OCI-LY7 (cell line): ENCODE measurements at regions not wholly inside any gene's neighbourhood (a gene's known extent, or its start where the extent isn't known, plus 50 kb on each side); places are given as distances from the start of the nearest gene placed in this dataset.

ENCODE experiments used
- BruUV-seq: library from RNA; stranded (reverse); fragments of 400-500 nt; replicated peaks from 2 replicates; lab custom pipeline; 2021; lab: Mats Ljungman, UMichigan
- CTCF ChIA-PET: fragments of 300-600 bp; sonication (Branson Sonifier 250); formaldehyde crosslinking; loops from one replicate; lab custom pipeline; 2022; ENCODE audit warnings: antibody characterized with exemption; ENCODE audit not compliant: unreplicated experiment; lab: Charles Lee
- POLR2A ChIA-PET: fragments of 300-600 bp; sonication (Branson Sonifier 250); formaldehyde crosslinking; loops from one replicate; lab custom pipeline; 2022; ENCODE audit warnings: antibody characterized with exemption; lab: Charles Lee
- DNase-seq: peaks from one replicate; pipeline ENCODE4 v3.0.0-alpha.2; 2015; ENCODE audit warnings: low spot score
- H2AFZ ChIP-seq: fragments of 200-600 bp; sonication (generic), shearing (Covaris generic); 2 replicates; pipeline ENCODE4 v1.6.1; 2014; ENCODE audit warnings: mild to moderate bottlenecking, antibody characterized with exemption, low read length, moderate library complexity
- H3K27ac ChIP-seq: fragments of 200-600 bp; sonication (generic); 2 replicates; pipeline ENCODE4 v1.5.1; 2014; ENCODE audit warnings: mixed run types, low read depth, mild to moderate bottlenecking, moderate library complexity, low read length, inconsistent platforms; ENCODE audit not compliant: poor library complexity, severe bottlenecking
- H3K36me3 ChIP-seq: fragments of 200-600 bp; sonication (generic); 2 replicates; pipeline ENCODE4 v1.6.1; 2014; ENCODE audit warnings: mild to moderate bottlenecking, antibody characterized with exemption, low read length, moderate library complexity, mixed read lengths; ENCODE audit not compliant: insufficient read depth
- H3K4me1 ChIP-seq: fragments of 200-600 bp; sonication (generic); 2 replicates; pipeline ENCODE4 v1.5.1; 2014; ENCODE audit warnings: mild to moderate bottlenecking, low read length; ENCODE audit not compliant: insufficient read depth, poor library complexity, severe bottlenecking
- H3K4me2 ChIP-seq: fragments of 200-600 bp; sonication (generic); 2 replicates; pipeline ENCODE4 v1.6.1; 2014; ENCODE audit warnings: mild to moderate bottlenecking, low read length
- H3K4me3 ChIP-seq: fragments of 200-600 bp; sonication (generic); 2 replicates; pipeline ENCODE4 v1.5.1; 2014; ENCODE audit warnings: mild to moderate bottlenecking, low read depth, low read length; ENCODE audit not compliant: poor library complexity, severe bottlenecking
- H3K79me2 ChIP-seq: fragments of 200-600 bp; sonication (generic); 2 replicates; pipeline ENCODE4 v1.6.1; 2016; ENCODE audit warnings: low read depth, mild to moderate bottlenecking, low read length, moderate library complexity, mixed read lengths; ENCODE audit not compliant: insufficient read depth
- H3K9me2 ChIP-seq: fragments of 200-600 bp; sonication (generic); 2 replicates; pipeline ENCODE4 v1.6.1; 2016; ENCODE audit warnings: mild to moderate bottlenecking, low read length, mixed read lengths; ENCODE audit not compliant: insufficient read depth
- H3K9me3 ChIP-seq: fragments of 200-600 bp; sonication (generic); 2 replicates; pipeline ENCODE4 v1.6.1; 2014; ENCODE audit warnings: mild to moderate bottlenecking, mixed run types, low read length, mixed read lengths
- H4K20me1 ChIP-seq: fragments of 200-600 bp; sonication (generic); 2 replicates; pipeline ENCODE4 v1.6.1; 2014; ENCODE audit warnings: mild to moderate bottlenecking, antibody characterized with exemption, low read length, moderate library complexity, mixed read lengths; ENCODE audit not compliant: insufficient read depth
- EZH2phosphoT487 ChIP-seq: fragments of 200-600 bp; sonication (generic); IDR thresholded peaks from 2 replicates; pipeline ENCODE4 v1.6.1; 2018; ENCODE audit warnings: low read depth, borderline replicate concordance, mild to moderate bottlenecking, mixed run types, antibody characterized with exemption, low read length, moderate library complexity, mixed read lengths
- intact Hi-C: fragments of 100-400 bp; cut with micrococcal nuclease; formaldehyde crosslinking; loops from one replicate; pipeline ENCODE4 v1.10.0; 2022; ENCODE audit not compliant: unreplicated experiment
- TF ChIP-seq, protein P1 (sequence below): fragments of 200-600 bp; sonication (generic); conservative IDR thresholded peaks from 2 replicates; pipeline ENCODE4 v1.5.1; 2014; ENCODE audit warnings: mild to moderate bottlenecking, antibody characterized with exemption, low read length, moderate library complexity, mixed read lengths

- intact Hi-C loops = no loop called here
- TF ChIP-seq EZH2phosphoT487 = no peak
- TF ChIP-seq, protein P1, sequence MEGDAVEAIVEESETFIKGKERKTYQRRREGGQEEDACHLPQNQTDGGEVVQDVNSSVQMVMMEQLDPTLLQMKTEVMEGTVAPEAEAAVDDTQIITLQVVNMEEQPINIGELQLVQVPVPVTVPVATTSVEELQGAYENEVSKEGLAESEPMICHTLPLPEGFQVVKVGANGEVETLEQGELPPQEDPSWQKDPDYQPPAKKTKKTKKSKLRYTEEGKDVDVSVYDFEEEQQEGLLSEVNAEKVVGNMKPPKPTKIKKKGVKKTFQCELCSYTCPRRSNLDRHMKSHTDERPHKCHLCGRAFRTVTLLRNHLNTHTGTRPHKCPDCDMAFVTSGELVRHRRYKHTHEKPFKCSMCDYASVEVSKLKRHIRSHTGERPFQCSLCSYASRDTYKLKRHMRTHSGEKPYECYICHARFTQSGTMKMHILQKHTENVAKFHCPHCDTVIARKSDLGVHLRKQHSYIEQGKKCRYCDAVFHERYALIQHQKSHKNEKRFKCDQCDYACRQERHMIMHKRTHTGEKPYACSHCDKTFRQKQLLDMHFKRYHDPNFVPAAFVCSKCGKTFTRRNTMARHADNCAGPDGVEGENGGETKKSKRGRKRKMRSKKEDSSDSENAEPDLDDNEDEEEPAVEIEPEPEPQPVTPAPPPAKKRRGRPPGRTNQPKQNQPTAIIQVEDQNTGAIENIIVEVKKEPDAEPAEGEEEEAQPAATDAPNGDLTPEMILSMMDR = no peak
- Histone ChIP-seq H3K9me2 (no peaks in the 10 kb centered on the region), H3K79me2 (no peaks in the 10 kb centered on the region), H3K4me3 (no peak overlapping the region), H3K4me1 (no peaks in the 10 kb centered on the region), H3K36me3 (no peaks in the 10 kb centered on the region), H3K27ac (no peak overlapping the region), H3K9me3 (no peaks in the 10 kb centered on the region), H3K4me2 (no peak overlapping the region), H2AFZ (no peak overlapping the region), H4K20me1 (no peaks in the 10 kb centered on the region)
- no TSS peak for BruUV-seq
- no peak for DNase-seq
- ChIA-PET POLR2A (no interaction called here), CTCF (no interaction called here)
Observed at GRCh38 chr2:223313101-223313500, 261.1 kb downstream of the KCNE4 start.

- H3K9me3 ChIP-seq = no peaks in the 10 kb centered on the region
- BruUV-seq = no TSS peak
- H2AFZ ChIP-seq = no peak overlapping the region
Observed at GRCh38 chr2:223314811-223315210, 262.8 kb downstream of the KCNE4 start.

GRCh38 chr2:223315813-223316212 lies 263.8 kb downstream of the KCNE4 start:
- ChIA-PET POLR2A (no interaction called here), CTCF (no interaction called here)
- no peak for DNase-seq
- Histone ChIP-seq H3K4me1 (no peaks in the 10 kb centered on the region), H3K9me3 (no peaks in the 10 kb centered on the region), H3K27ac (no peak overlapping the region), H3K9me2 (no peaks in the 10 kb centered on the region), H3K4me3 (no peak overlapping the region), H4K20me1 (no peaks in the 10 kb centered on the region), H3K36me3 (no peaks in the 10 kb centered on the region), H3K79me2 (no peaks in the 10 kb centered on the region), H2AFZ (no peak overlapping the region), H3K4me2 (no peak overlapping the region)
- BruUV-seq = no TSS peak
- no peak for TF ChIP-seq EZH2phosphoT487
- TF ChIP-seq, protein P1 = no peak
- intact Hi-C loops = no loop called here

More at GRCh38 chr2:223314811-223315210, 262.8 kb downstream of the KCNE4 start:
- no peaks in the 10 kb centered on the region for H3K36me3 ChIP-seq
- no peaks in the 10 kb centered on the region for H3K79me2 ChIP-seq
- no peak overlapping the region for H3K27ac ChIP-seq
- CTCF ChIA-PET = no interaction called here
- H3K9me2 ChIP-seq = no peaks in the 10 kb centered on the region
- H3K4me3 ChIP-seq = no peak overlapping the region
- POLR2A ChIA-PET = no interaction called here
- TF ChIP-seq, protein P1 = no peak
- TF ChIP-seq EZH2phosphoT487 = no peak
- H3K4me2 ChIP-seq = no peak overlapping the region
- intact Hi-C loops = no loop called here
- no peak for DNase-seq
- no peaks in the 10 kb centered on the region for H4K20me1 ChIP-seq
- no peaks in the 10 kb centered on the region for H3K4me1 ChIP-seq
